NCI-H187 (cell line): ENCODE measurements at regions not wholly inside any gene's neighbourhood (a gene's known extent, or its start where the extent isn't known, plus 50 kb on each side); places are given as distances from the start of the nearest gene placed in this dataset.

Experiments used
- DNase-seq, 2 experiments: peaks; one replicate each; lab custom pipeline; 2025; lab: John Stamatoyannopoulos, UW

DNA sequence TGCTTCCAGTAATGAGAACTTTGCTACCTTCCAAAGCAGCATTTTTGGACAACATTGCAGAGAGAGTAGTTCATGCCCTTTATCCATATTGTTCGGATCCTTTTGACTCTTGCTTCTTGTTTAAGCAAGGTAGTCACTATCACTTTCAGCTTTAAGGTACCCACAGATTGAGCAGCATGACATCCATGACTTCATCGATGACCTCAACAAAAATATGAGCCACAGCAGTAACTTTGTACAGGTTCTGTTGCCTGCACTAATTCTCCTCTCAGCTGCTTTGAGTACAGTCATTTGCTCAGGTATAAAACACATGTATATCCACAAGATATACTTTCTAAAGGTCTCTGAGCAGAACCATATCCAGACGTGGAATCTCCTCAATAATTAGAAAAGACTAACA is 546.3 kb downstream of the SOX6 start:
- DNase-seq: no peak

DNA sequence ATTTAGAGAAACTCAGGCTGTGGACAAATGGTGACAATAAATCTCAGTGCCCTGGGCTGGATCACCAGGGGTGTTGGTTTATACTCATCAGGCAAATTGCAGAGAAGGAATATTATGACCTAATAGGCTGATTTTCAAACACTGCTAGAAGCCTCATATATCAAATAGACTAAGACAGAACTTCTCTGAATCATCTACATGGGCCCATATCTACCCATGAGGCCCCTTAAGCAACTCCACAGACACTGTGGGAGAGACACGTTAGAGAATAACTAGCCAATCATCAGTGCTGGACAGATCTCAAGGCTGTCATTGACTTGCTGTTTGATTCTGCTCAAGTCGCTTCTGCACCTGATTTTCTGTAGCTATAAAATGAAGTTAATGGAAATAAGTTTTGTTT is 545.8 kb downstream of the SOX6 start:
- no peak for DNase-seq

DNA sequence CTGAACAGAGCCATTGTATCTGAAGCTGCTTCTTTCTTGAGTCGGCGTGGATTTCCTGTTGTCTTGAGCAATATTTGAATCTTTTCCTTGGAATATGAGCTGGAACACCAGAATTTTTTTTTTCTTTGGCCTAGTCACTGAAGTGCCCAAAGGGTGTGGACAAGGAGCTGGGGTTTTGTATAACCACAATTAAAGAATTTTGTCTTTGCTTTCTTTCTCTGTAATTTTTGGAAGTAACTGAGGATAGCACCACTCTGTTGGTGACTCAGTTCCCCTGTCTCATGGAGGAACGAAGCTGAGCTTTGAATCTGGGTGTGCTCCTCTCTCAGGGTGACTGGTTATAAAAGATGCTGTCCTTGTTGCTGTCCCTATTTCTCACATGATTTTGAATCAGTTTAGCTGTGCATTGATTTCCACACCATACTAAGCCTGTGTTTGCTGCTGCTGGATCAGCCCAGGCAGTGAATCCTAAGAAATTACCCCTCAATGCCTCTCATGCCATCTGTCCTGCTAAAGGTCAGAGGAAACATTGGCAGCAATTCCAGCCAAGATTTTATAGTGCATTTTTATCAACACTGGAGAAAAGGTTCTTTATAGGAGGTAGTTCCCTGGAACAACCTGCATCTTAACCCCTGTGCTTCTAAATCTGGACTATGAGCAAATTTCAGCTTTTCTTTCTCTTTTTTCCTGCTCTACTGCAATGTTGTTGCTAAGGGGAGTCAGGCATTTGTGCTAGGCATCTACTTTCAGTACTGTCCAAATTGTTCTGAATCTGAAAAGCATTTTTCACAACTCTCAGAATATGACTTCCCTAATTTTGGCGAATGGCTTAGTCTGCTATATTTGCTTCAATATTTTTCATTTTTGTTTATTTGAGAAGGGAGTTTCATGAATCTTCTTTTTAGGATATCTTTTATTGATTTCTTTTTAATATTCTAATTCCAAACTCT is 540.8 kb downstream of the SOX6 start:
- no peak for DNase-seq

DNA sequence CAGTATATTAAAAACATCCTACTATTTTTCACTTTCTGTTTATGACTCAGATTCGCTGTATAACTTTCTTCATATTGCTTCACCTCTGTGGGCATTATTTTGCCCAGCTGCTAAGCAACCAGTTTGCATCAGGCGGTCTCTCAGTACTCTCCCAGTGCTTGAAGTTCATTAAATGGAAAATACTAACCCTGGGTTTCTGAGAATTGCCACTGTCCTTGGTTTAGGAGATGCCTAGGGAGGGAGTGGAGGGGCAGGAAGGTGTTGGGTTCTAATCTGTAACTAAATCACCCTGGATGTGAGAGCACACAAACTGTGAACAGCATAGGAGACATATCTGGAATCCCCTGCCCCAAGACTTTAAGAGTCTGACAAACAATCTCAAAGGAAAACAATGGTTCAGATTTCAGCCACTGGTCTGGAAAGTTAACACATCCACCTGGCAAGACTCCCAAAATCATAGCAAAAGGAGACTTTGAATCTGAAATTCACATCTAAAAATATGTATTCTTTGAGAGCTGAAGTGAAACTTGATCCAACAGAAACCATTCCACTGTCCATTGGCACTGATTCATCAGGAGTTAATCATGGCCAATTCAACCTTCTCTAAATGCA is 540.0 kb downstream of the SOX6 start:
- DNase-seq: no peak

GRCh38 chr11:15817001-15817400 is 539.3 kb downstream of the SOX6 start:
- DNase-seq: no peak

GRCh38 chr11:15818132-15818842 is 538.1 kb downstream of the SOX6 start:
- DNase-seq: no peak

GRCh38 chr11:15819679-15820286 is 536.6 kb downstream of the SOX6 start:
- no peak for DNase-seq

GRCh38 chr11:15821451-15821850 is 534.9 kb downstream of the SOX6 start:
- no peak for DNase-seq

- no peak for DNase-seq
Measured at GRCh38 chr11:15824060-15824459, 532.3 kb downstream of the SOX6 start.

GRCh38 chr11:15825976-15826650 is 530.2 kb downstream of the SOX6 start:
- DNase-seq: no peak

GRCh38 chr11:15826826-15827225 is 529.5 kb downstream of the SOX6 start:
- peak in 1 of 2 experiments; percentile 19 for DNase-seq

- no peak for DNase-seq
Measured at GRCh38 chr11:15828215-15828853, 528.0 kb downstream of the SOX6 start.

GRCh38 chr11:15829312-15829711 is 527.0 kb downstream of the SOX6 start:
- no peak for DNase-seq

- DNase-seq: no peak
Measured at GRCh38 chr11:15830741-15831428, 525.5 kb downstream of the SOX6 start.

GRCh38 chr11:15835788-15836411 is 520.4 kb downstream of the SOX6 start:
- DNase-seq: no peak

DNA sequence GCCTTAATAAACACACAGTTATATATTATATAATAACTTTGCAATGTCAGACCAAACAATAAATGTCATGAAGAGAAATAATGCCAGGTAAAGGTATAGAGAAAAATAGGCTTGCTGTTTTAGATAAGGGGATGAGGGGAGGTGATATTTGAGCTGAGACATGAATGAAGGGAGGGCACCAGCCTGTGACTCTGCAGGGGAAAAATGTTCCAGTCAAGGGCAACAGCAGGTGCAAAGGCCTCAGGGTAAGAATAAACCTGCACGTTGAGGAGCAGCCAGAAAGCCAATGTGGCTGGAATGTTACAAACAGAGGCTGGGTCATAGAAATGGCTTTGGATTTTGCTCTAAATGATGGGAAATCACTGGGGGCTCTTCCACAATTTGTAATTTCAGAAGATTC is 519.6 kb downstream of the SOX6 start:
- no peak for DNase-seq

DNA sequence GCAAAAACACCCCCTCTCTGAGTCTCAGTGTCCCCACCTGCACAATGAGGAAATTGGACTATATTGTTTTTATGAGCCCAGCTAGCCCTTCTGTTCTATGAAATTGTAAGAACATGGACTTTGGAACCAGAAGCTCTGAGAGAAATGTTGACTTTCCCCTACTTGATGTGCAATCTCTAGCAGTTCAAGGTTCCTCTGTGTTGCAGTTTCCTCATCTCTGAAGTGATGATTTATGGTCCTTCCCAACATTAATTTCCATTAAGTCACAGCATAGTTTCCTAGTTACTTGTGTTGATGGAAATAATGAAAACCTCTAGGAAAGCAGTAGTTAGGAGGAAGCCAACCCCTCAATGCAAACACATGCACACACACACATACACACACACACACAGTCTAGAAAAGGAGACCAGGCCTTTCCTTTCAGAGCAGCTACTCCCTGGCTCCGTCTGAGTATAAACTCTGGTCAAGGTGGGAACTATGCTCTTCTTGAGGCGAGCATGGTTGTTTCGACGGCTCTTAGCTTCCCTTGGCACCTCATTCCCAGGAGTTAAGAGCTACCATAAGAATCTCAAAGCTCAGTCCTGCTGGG is 518.4 kb downstream of the SOX6 start:
- DNase-seq: no peak

DNA sequence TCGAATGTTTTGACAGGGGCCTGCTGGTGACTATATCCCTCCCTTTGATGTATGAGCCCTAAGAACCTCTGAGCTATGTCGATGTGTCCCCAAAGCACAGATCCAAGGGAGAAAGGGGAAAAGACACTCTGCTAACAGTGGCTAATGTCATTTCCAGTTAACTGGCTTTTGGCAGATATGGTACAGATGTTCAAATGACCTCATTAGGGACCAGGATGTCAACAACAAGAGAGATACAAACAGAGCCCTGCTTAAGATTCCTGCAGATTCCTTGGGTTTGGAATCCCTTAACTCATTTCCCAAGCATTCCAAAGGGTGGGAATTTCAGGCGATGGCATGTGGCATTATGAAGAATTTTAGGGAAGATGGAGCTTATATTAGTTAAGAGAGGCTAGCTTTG is 517.3 kb downstream of the SOX6 start:
- DNase-seq: no peak

DNA sequence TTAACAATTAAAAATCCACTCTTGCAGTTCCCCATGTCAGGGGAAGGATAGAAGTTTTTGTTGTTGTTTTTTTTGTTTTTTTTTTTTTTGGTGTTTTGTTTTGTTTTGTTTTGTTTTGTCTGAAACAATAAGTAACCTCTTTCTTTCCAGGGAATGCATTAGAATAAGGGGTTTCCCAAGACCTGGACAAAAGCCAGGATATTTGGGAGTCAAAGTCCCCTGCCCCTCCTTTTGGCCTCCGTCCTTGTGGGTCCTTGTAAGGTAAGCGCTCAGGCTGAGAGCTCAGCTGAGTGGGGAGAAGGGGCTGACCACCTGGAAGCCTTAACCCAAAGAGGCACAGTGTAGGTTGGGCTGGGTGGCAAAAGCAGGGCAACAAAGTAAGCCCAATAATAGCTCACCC is 515.4 kb downstream of the SOX6 start:
- DNase-seq: no peak
